ENCODE measurements at regions not wholly inside any gene's neighbourhood (a gene's known extent, or its start where the extent isn't known, plus 50 kb on each side); places are given as distances from the start of the nearest gene placed in this dataset.
"Not testable (repeated sequence)": the region's sequence is repeated elsewhere in the genome, so short reads cannot be mapped to it uniquely, and the experiment has no call there.

GRCh38 chr11:7874056-7874455, 57.0 kb downstream of the OR10A6 start:
- Histone ChIP-seq H3K27me3 (replicated peaks; ENCODE audit: control insufficient read depth, insufficient read depth, low read length) (no peaks in the 10 kb centered on the region), H3K36me3 (ENCODE audit: control insufficient read depth, insufficient read depth, low read length) (no peaks in the 10 kb centered on the region), H3K4me3 (replicated peaks; ENCODE audit: low read depth, low read length) (no peak overlapping the region)
- no peak for DNase-seq (ENCODE audit: extremely low read depth, insufficient read length)
- no peak for TF ChIP-seq CTCF (IDR thresholded peaks at IDR 0.05; ENCODE audit: insufficient read depth, low read length, poor library complexity, severe bottlenecking)

GRCh38 chr11:7872890-7873289, 58.2 kb downstream of the OR10A6 start:
- no peak overlapping the region for H3K4me3 ChIP-seq (replicated peaks; ENCODE audit: low read depth, low read length)
- no peaks in the 10 kb centered on the region for H3K36me3 ChIP-seq (ENCODE audit: control insufficient read depth, insufficient read depth, low read length)
- no peak for TF ChIP-seq CTCF (IDR thresholded peaks at IDR 0.05; ENCODE audit: insufficient read depth, low read length, poor library complexity, severe bottlenecking)
- no peak for DNase-seq (ENCODE audit: extremely low read depth, insufficient read length)
- no peaks in the 10 kb centered on the region for H3K27me3 ChIP-seq (replicated peaks; ENCODE audit: control insufficient read depth, insufficient read depth, low read length)

- no peak overlapping the region for H3K4me3 ChIP-seq (replicated peaks; ENCODE audit: low read depth, low read length)
- DNase-seq (ENCODE audit: extremely low read depth, insufficient read length), result no peak
- no peaks in the 10 kb centered on the region for H3K36me3 ChIP-seq (ENCODE audit: control insufficient read depth, insufficient read depth, low read length)
- no peak for TF ChIP-seq CTCF (IDR thresholded peaks at IDR 0.05; ENCODE audit: insufficient read depth, low read length, poor library complexity, severe bottlenecking)
- H3K27me3 ChIP-seq (replicated peaks; ENCODE audit: control insufficient read depth, insufficient read depth, low read length), result no peaks in the 10 kb centered on the region
These were observed 60.0 kb downstream of the OR10A6 start for GRCh38 chr11:7871056-7871455.

GRCh38 chr11:7869467-7869866, 61.6 kb downstream of the OR10A6 start:
- DNase-seq (ENCODE audit: extremely low read depth, insufficient read length), result no peak
- Histone ChIP-seq H3K4me3 (replicated peaks; ENCODE audit: low read depth, low read length) (no peak overlapping the region), H3K36me3 (ENCODE audit: control insufficient read depth, insufficient read depth, low read length) (no peaks in the 10 kb centered on the region), H3K27me3 (replicated peaks; ENCODE audit: control insufficient read depth, insufficient read depth, low read length) (no peaks in the 10 kb centered on the region)
- TF ChIP-seq CTCF (IDR thresholded peaks at IDR 0.05; ENCODE audit: insufficient read depth, low read length, poor library complexity, severe bottlenecking), result no peak

GRCh38 chr11:7861292-7861691, 64.5 kb upstream of the OR5P2 start:
- not testable (repeated sequence) for H3K36me3 ChIP-seq (ENCODE audit: control insufficient read depth, insufficient read depth, low read length); H3K27me3 ChIP-seq (replicated peaks; ENCODE audit: control insufficient read depth, insufficient read depth, low read length); DNase-seq (ENCODE audit: extremely low read depth, insufficient read length); H3K4me3 ChIP-seq (replicated peaks; ENCODE audit: low read depth, low read length)

- not testable (repeated sequence) for H3K4me3 ChIP-seq (replicated peaks; ENCODE audit: low read depth, low read length); DNase-seq (ENCODE audit: extremely low read depth, insufficient read length); H3K27me3 ChIP-seq (replicated peaks; ENCODE audit: control insufficient read depth, insufficient read depth, low read length); H3K36me3 ChIP-seq (ENCODE audit: control insufficient read depth, insufficient read depth, low read length)
These were observed 64.1 kb upstream of the OR5P2 start for GRCh38 chr11:7860844-7861243.

GRCh38 chr11:7858006-7858405, 61.3 kb upstream of the OR5P2 start:
- DNase-seq (ENCODE audit: extremely low read depth, insufficient read length), result no peak
- no peak for TF ChIP-seq CTCF (IDR thresholded peaks at IDR 0.05; ENCODE audit: insufficient read depth, low read length, poor library complexity, severe bottlenecking)
- Histone ChIP-seq H3K27me3 (replicated peaks; ENCODE audit: control insufficient read depth, insufficient read depth, low read length) (no peaks in the 10 kb centered on the region), H3K36me3 (ENCODE audit: control insufficient read depth, insufficient read depth, low read length) (no peaks in the 10 kb centered on the region), H3K4me3 (replicated peaks; ENCODE audit: low read depth, low read length) (no peak overlapping the region)

All from GM06990 (cell line).